ENCODE measurements at regions not wholly inside any gene's neighbourhood (a gene's known extent, or its start where the extent isn't known, plus 50 kb on each side); places are given as distances from the start of the nearest gene placed in this dataset.

- ChIA-PET CTCF (no interaction called here), POLR2A (no interaction called here)
- DNase-seq (ENCODE audit: extremely low spot score) = no peak
- no peak for TF ChIP-seq CTCF (IDR thresholded peaks at IDR 0.05; ENCODE audit: control extremely low read depth, extremely low read depth, low read depth, missing control alignments)
These were observed 319.8 kb upstream of the TLE3 start for GRCh38 chr15:70417535-70417934.

- TF ChIP-seq CTCF (IDR thresholded peaks at IDR 0.05; ENCODE audit: control extremely low read depth, extremely low read depth, low read depth, missing control alignments) = no peak
- ChIA-PET POLR2A (no interaction called here), CTCF (interaction anchor here (1.2 kb wide), 1 partner anchor 24 kb away, joined by 3 read pairs; no protein-coding TSS in a partner anchor)
- no peak for DNase-seq (ENCODE audit: extremely low spot score)
These were observed 319.1 kb upstream of the TLE3 start for GRCh38 chr15:70416829-70417228.

GRCh38 chr15:70415398-70415797, 317.7 kb upstream of the TLE3 start:
- ChIA-PET CTCF (interaction anchor here (0.8 to 1.2 kb wide), 2 partner anchors 9 to 26 kb away, joined by 3 read pairs; no protein-coding TSS in a partner anchor), POLR2A (no interaction called here)
- no peak for DNase-seq (ENCODE audit: extremely low spot score)
- TF ChIP-seq CTCF (IDR thresholded peaks at IDR 0.05; ENCODE audit: control extremely low read depth, extremely low read depth, low read depth, missing control alignments) = no peak

GRCh38 chr15:70414626-70415025, 316.9 kb upstream of the TLE3 start:
- CTCF ChIA-PET = interaction anchor here (0.8 kb wide), 1 partner anchor 9 kb away, joined by 3 read pairs; no protein-coding TSS in a partner anchor
- POLR2A ChIA-PET = no interaction called here
- DNase-seq (ENCODE audit: extremely low spot score) = no peak
- no peak for TF ChIP-seq CTCF (IDR thresholded peaks at IDR 0.05; ENCODE audit: control extremely low read depth, extremely low read depth, low read depth, missing control alignments)

- no peak for DNase-seq (ENCODE audit: extremely low spot score)
- no peak for TF ChIP-seq CTCF (IDR thresholded peaks at IDR 0.05; ENCODE audit: control extremely low read depth, extremely low read depth, low read depth, missing control alignments)
- ChIA-PET POLR2A (no interaction called here), CTCF (no interaction called here)
These were observed 315.1 kb upstream of the TLE3 start for GRCh38 chr15:70412794-70413193.

GRCh38 chr15:70411143-70411863, 313.6 kb upstream of the TLE3 start:
- DNase-seq (ENCODE audit: extremely low spot score) = no peak
- POLR2A ChIA-PET = no interaction called here
- no peak for TF ChIP-seq CTCF (IDR thresholded peaks at IDR 0.05; ENCODE audit: control extremely low read depth, extremely low read depth, low read depth, missing control alignments)
- CTCF ChIA-PET = interaction anchor here (1.3 to 1.4 kb wide), 3 partner anchors 9 to 14 kb away, joined by 3 to 5 read pairs (median 3); no protein-coding TSS in a partner anchor

Measured in GM10248 (cell line).